AG09309 (cell line): ENCODE measurements at regions not wholly inside any gene's neighbourhood (a gene's known extent, or its start where the extent isn't known, plus 50 kb on each side); places are given as distances from the start of the nearest gene placed in this dataset.
"Not testable (repeated sequence)": the region's sequence is repeated elsewhere in the genome, so short reads cannot be mapped to it uniquely, and the experiment has no call there.

ENCODE experiments used
- DNase-seq: peaks from one replicate; pipeline ENCODE4 v3.0.0-alpha.2; 2010; ENCODE audit warnings: low read depth
- H3K4me3 ChIP-seq: 2 replicates; pipeline ENCODE4 v1.5.1; 2011; ENCODE audit warnings: mild to moderate bottlenecking, low read depth, low read length, moderate library complexity; ENCODE audit not compliant: control insufficient read depth
- CTCF ChIP-seq: IDR thresholded peaks from 2 replicates; pipeline ENCODE4 v1.5.1; 2011; ENCODE audit warnings: mild to moderate bottlenecking, low read depth, low read length, inconsistent platforms; ENCODE audit not compliant: insufficient read depth, control insufficient read depth; ENCODE audit errors: missing control alignments

DNA sequence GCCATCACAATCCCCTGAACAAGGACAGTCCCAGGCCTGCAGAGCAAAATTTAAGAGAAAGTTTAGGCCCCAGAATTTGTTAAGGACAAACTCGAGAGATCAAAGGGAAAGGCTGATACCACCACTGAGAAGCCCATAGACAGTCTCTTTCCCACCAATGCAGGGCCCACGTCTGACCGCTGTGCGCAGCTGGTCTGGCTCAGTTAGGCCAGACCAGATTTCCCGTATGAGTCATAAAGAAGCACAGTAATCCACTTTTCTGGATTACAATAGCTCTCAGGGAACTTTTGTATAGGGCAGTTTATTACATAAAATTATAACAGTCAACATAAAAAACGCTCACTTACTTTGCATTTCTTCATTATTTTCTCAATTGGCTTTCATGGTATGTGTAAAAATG, 259.5 kb downstream of the RCHY1 start:
- no peak for TF ChIP-seq CTCF
- H3K4me3 ChIP-seq, result no peak overlapping the region
- no peak for DNase-seq

DNA sequence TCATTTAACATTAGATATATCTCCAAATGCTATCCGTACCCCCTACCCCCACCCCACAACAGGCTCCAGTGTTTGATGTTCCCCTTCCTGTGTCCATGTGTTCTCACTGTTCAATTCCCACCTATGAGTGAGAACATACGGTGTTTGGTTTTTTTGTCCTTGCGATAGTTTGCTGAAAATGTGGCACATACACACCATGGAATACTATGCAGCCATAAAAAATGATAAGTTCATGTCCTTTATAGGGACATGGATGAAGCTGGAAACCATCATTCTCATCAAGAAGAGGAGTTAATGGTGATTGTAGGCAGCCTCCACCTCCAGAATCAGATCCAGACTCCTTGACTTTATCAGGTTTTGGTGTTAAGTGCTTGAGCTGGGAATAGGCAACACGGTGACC, 261.1 kb downstream of the RCHY1 start:
- DNase-seq, H3K4me3 ChIP-seq: not testable (repeated sequence)

DNA sequence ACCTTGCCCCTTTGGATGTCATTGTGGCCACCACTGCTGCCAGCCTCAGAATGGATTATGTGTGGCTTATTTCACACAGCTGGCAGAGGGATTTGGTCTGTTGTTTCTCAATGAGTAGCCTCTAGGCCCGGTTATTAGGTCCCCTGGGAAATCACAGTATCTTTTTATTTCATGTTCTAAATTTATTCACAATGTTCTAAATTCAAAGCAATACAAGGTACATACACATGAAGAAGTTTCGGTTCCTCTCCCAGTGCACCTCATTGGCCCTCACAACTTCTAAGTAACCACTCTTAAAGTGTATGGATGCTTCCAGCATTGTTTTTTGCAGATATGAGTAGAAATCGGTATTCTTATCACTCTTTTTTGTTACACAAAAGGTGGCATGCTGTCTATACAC, 262.7 kb downstream of the RCHY1 start:
- TF ChIP-seq CTCF, result no peak
- H3K4me3 ChIP-seq, result no peak overlapping the region
- DNase-seq, result no peak

DNA sequence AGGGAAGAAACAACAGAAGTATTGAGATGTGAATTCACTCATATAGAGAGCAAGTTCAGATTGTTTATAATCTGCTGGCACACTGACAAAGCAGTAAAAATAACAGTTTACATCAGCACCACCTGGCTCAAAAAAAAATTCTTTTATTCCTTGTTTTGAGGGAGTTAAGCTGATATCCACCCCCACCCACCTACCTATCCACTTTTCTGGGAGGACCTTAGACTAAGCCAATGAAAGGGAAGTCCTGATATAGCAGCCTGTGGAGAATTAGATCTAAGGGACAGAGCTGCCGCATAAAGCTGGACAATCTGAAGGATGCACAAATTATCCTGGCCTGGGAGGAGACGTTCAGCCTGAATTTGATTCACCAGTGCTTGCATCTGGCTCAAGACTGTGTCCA, 264.5 kb downstream of the RCHY1 start:
- no peak for DNase-seq
- no peak overlapping the region for H3K4me3 ChIP-seq
- TF ChIP-seq CTCF, result no peak

GRCh38 chr4:75248770-75249407, 265.3 kb downstream of the RCHY1 start:
- no peak for TF ChIP-seq CTCF
- no peak overlapping the region for H3K4me3 ChIP-seq
- no peak for DNase-seq

DNA sequence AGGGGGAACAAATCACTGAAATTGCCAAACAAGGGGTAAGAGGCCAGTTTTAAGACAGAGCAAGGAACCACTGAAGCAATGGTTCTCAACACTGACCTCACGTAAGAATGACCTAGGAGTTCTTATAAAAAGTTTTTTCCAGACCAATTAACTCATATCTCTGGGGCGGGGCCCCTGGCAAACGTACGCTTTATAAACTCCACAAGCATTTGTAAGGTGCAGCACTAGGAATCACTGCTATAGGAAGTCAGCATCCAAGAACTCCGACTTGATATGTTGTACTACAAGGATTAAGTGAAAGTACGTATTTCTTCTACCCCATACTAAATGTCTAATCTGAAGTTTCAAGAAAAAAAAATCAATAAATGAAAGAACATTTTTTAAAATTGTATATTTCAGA, 269.9 kb downstream of the RCHY1 start:
- no peak for TF ChIP-seq CTCF
- no peak for DNase-seq
- H3K4me3 ChIP-seq, result no peak overlapping the region

- H3K4me3 ChIP-seq, result no peak overlapping the region
- no peak for TF ChIP-seq CTCF
- no peak for DNase-seq
Measured at GRCh38 chr4:75243570-75243969, 270.6 kb downstream of the RCHY1 start.
